HG03571 (cell line): ENCODE measurements at regions not wholly inside any gene's neighbourhood (a gene's known extent, or its start where the extent isn't known, plus 50 kb on each side); places are given as distances from the start of the nearest gene placed in this dataset.
"Not testable (repeated sequence)": the region's sequence is repeated elsewhere in the genome, so short reads cannot be mapped to it uniquely, and the experiment has no call there.

Experiments
- ATAC-seq: cut with Tn5 transposase; IDR thresholded peaks from one replicate; pipeline ENCODE4 v1.9.1; 2021; ENCODE audit not compliant: unreplicated experiment

DNA sequence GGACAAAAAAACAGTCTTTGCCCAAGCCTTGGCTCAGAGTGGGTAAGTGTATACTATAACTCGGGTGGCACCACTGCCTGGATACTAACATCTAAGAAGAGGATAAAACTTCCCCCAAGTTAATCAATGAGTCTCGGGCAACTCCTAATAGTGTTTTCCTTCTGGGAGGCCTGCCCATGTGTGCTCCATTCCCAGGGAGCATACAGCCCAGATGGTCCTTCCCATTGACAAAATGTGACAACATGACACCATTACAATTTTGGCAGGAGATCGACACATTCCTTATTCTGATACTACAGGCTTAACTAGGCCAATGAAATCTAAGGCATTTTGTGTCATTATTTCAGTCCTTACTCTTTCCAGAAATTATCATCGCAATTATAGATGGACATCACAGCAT is 52.7 kb upstream of the CRIM1 start:
- no peak for ATAC-seq

GRCh38 chr2:36301843-36302242 is 53.7 kb upstream of the CRIM1 start:
- no peak for ATAC-seq

GRCh38 chr2:36300697-36301096 is 54.9 kb upstream of the CRIM1 start:
- no peak for ATAC-seq

- ATAC-seq, result no peak
Measured at GRCh38 chr2:36296798-36297197, 58.8 kb upstream of the CRIM1 start.

GRCh38 chr2:36294316-36294721 is 61.3 kb upstream of the CRIM1 start:
- ATAC-seq, result no peak

GRCh38 chr2:36290306-36290856 is 65.2 kb upstream of the CRIM1 start:
- no peak for ATAC-seq

GRCh38 chr2:36289731-36290130 is 65.8 kb upstream of the CRIM1 start:
- ATAC-seq, result no peak

- no peak for ATAC-seq
Measured at GRCh38 chr2:36287363-36288275, 68.0 kb upstream of the CRIM1 start.

DNA sequence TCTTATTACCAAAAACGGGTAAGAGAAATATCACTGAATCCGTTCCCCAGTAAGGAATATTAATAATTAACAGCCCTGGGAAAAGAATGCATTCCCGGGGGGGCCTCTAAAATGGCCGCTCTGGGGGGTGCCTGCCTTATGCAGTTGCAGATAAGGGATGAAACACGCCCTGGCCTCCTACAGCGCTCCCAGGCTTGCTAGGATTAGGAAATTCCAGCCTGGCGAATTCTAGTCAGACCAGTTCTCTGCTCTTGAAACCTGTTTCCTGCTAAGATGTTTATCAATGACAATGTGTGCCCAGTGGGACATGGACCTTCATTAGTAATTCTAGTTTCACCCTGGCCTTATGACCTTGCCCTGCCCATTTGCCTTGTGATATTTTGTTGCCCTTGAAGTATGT is 76.1 kb upstream of the CRIM1 start:
- ATAC-seq, result not testable (repeated sequence)

- ATAC-seq, result no peak
Measured at GRCh38 chr2:36277881-36278523, 77.6 kb upstream of the CRIM1 start.

GRCh38 chr2:36277146-36277808 is 78.3 kb upstream of the CRIM1 start:
- ATAC-seq, result no peak

- no peak for ATAC-seq
Measured at GRCh38 chr2:36271266-36271665, 84.3 kb upstream of the CRIM1 start.

- ATAC-seq, result no peak
Measured at GRCh38 chr2:36270758-36271157, 84.8 kb upstream of the CRIM1 start.

DNA sequence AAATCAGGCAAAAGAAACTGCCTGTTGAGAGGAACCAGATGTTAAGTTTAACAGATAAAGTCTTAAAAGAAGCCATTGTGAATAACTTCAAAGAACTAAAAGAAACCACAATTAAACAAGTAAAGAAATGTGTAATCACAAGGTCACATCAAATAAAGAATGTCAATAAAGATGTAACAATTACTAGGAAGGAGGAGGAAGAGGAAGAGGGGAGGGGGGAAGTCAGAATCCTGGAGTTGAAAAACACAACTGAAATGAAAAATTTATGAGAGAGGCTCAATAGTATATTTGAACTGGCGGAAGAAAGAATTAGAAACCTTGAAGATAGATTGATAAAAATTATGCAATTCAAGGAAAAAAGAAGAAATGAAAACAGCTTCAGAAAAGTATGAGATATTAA is 88.4 kb upstream of the CRIM1 start:
- no peak for ATAC-seq

- ATAC-seq, result no peak
Measured at GRCh38 chr2:36266536-36267121, 88.9 kb upstream of the CRIM1 start.

GRCh38 chr2:36262581-36262980 is 93.0 kb upstream of the CRIM1 start:
- no peak for ATAC-seq

- ATAC-seq, result no peak
Measured at GRCh38 chr2:36255863-36256262, 99.7 kb upstream of the CRIM1 start.

DNA sequence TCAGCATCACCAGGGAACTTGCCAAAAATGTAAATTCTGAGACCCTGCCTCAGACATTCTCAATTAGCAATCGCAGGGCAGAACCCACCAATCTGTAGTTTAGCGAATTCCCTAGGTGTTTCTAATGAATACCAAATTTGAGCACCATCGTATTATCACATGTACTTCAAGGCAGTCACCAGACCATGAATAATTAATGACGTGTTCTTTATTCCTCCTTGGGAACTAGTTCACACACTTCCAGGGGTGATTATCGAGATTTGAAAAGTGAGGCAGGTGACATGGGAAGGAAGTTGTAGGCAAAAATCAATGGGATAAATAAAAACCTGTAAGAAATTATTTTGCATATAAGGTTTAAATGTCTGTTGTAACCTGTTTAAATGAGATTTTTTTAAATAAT is 102.5 kb upstream of the CRIM1 start:
- ATAC-seq, result no peak

GRCh38 chr2:36246320-36246990 is 109.1 kb upstream of the CRIM1 start:
- peak; percentile 84 for ATAC-seq

DNA sequence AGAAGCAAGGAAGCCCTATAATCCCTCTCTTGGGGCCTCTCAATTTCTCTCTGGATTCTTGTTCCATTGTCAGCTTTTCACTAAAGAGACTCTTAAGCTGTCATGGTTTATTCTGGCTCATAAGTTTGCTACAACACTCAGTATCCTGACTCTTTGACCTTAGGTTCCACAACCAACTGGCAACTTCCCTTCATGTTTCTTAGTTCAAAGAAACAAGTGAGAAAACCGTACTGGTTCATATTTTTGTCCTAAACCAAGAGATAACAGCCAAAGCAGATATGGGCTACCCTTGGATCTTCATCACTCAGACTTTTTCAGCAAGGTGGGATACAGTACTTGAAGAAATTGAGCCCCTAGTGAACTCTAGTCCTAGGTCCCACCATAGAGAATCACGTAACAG is 109.9 kb upstream of the CRIM1 start:
- no peak for ATAC-seq

GRCh38 chr2:36238106-36238505 is 117.5 kb upstream of the CRIM1 start:
- ATAC-seq, result no peak
